CD14-positive monocyte (primary cell): ENCODE measurements at regions not wholly inside any gene's neighbourhood (a gene's known extent, or its start where the extent isn't known, plus 50 kb on each side); places are given as distances from the start of the nearest gene placed in this dataset.
A peak's percentile ranks its signal among the peaks of the same experiment; 100 is the strongest.

Experiments used
- DNase-seq, 3 donors: peaks; one replicate each; pipeline ENCODE4 v3.0.0-alpha.2; 2011 to 2022
- H2AFZ ChIP-seq: 2 replicates; pipeline ENCODE4 v1.6.0; 2012; ENCODE audit warnings: mild to moderate bottlenecking, low read depth, low read length, inconsistent platforms; ENCODE audit not compliant: insufficient read depth, poor library complexity, severe bottlenecking
- H3K27ac ChIP-seq, 2 donors: 1 replicate in 1 of 2; 2 replicates in 1 of 2; pipeline ENCODE4 v1.5.1; 2012 to 2013; ENCODE audit warnings: low read length in 2 of 2, control low read depth in 1 of 2, inconsistent platforms in 1 of 2, low read depth in 1 of 2, mild to moderate bottlenecking in 1 of 2
- H3K27me3 ChIP-seq, 2 donors: one replicate each; pipeline versions ENCODE4 v1.6.0 to v1.6.1; 2011 to 2013; ENCODE audit warnings: low read length in 2 of 2; ENCODE audit not compliant: control insufficient read depth in 2 of 2, insufficient read depth in 2 of 2
- H3K36me3 ChIP-seq, 2 donors: replicated peaks in 1 of 2; 1 replicate in 1 of 2; 2 replicates in 1 of 2; pipeline versions ENCODE4 v1.5.1 to v1.6.1; 2012 to 2013; ENCODE audit warnings: low read length in 2 of 2, control low read depth in 1 of 2, inconsistent platforms in 1 of 2, mild to moderate bottlenecking in 1 of 2; ENCODE audit not compliant: insufficient read depth in 2 of 2, control insufficient read depth in 1 of 2
- H3K4me1 ChIP-seq, 2 donors: 1 replicate in 1 of 2; 2 replicates in 1 of 2; pipeline versions ENCODE4 v1.5.1 to v1.6.1; 2012 to 2013; ENCODE audit warnings: low read length in 2 of 2, control low read depth in 1 of 2, inconsistent platforms in 1 of 2, mild to moderate bottlenecking in 1 of 2, moderate library complexity in 1 of 2; ENCODE audit not compliant: insufficient read depth in 2 of 2, control insufficient read depth in 1 of 2
- H3K4me2 ChIP-seq: replicated peaks from 2 replicates; pipeline ENCODE3; 2012; ENCODE audit warnings: low read length, moderate library complexity, mild to moderate bottlenecking; ENCODE audit not compliant: poor library complexity, severe bottlenecking; ENCODE audit errors: extremely low read depth
- H3K4me3 ChIP-seq, 3 experiments: fragments of 200-600 bp in 1 of 3; sonication (generic) in 1 of 3; replicated peaks in 1 of 3; 1 replicate in 2 of 3; 2 replicates in 1 of 3; pipeline ENCODE4 v1.5.1; 2011 to 2013; ENCODE audit warnings: low read length in 3 of 3, mild to moderate bottlenecking in 3 of 3, control low read depth in 2 of 3, low read depth in 2 of 3, inconsistent platforms in 1 of 3, moderate library complexity in 1 of 3
- H3K79me2 ChIP-seq: 2 replicates; pipeline ENCODE4 v1.6.0; 2012; ENCODE audit warnings: mild to moderate bottlenecking, control low read depth, inconsistent platforms, low read length, moderate library complexity; ENCODE audit not compliant: insufficient read depth
- H3K9ac ChIP-seq: 2 replicates; pipeline ENCODE4 v1.6.0; 2017; ENCODE audit warnings: low read length, mild to moderate bottlenecking; ENCODE audit not compliant: insufficient read depth, poor library complexity, severe bottlenecking
- H3K9me3 ChIP-seq, 2 donors: replicated peaks in 1 of 2; 1 replicate in 1 of 2; 2 replicates in 1 of 2; pipeline versions ENCODE4 v1.5.1 to v1.6.1; 2012 to 2013; ENCODE audit warnings: low read length in 2 of 2, control low read depth in 1 of 2; ENCODE audit not compliant: control insufficient read depth in 1 of 2, insufficient read depth in 1 of 2
- H4K20me1 ChIP-seq: 2 replicates; pipeline ENCODE4 v1.6.0; 2012; ENCODE audit warnings: mild to moderate bottlenecking, low read length, control low read depth, moderate library complexity; ENCODE audit not compliant: insufficient read depth
- H3K27ac Mint-ChIP-seq, 7 donors: one replicate each; pipeline ENCODE4 v1.8.0; 2020; ENCODE audit warnings: mild to moderate bottlenecking in 7 of 7, mixed read lengths in 7 of 7, moderate library complexity in 6 of 7, inconsistent platforms in 2 of 7
- H3K27me3 Mint-ChIP-seq, 3 donors: one replicate each; pipeline ENCODE4 v1.8.0; 2021 to 2022; ENCODE audit warnings: low read depth in 3 of 3, mild to moderate bottlenecking in 3 of 3, mixed read lengths in 3 of 3, moderate library complexity in 3 of 3, inconsistent platforms in 1 of 3
- H3K36me3 Mint-ChIP-seq, 2 donors: one replicate each; pipeline ENCODE4 v1.8.0; 2020; ENCODE audit warnings: mixed read lengths in 2 of 2, inconsistent platforms in 1 of 2, mild to moderate bottlenecking in 1 of 2
- H3K4me1 Mint-ChIP-seq: one replicate; pipeline ENCODE4 v1.8.0; 2020; ENCODE audit warnings: mild to moderate bottlenecking, mixed read lengths
- H3K4me3 Mint-ChIP-seq, 2 donors: one replicate each; pipeline ENCODE4 v1.8.0; 2020; ENCODE audit warnings: mild to moderate bottlenecking in 2 of 2, mixed read lengths in 2 of 2, moderate library complexity in 1 of 2
- H3K9me3 Mint-ChIP-seq, 7 donors: one replicate each; pipeline ENCODE4 v1.8.0; 2020 to 2022; ENCODE audit warnings: mixed read lengths in 7 of 7, mild to moderate bottlenecking in 6 of 7, moderate library complexity in 6 of 7, inconsistent platforms in 2 of 7
- WGBS: methylation state at CpG from one replicate; pipeline ENCODE4 v1.1.5; 2013; ENCODE audit warnings: missing lambda C conversion rate; ENCODE audit not compliant: insufficient coverage; 5-methylcytosine and 5-hydroxymethylcytosine counted together
- intact Hi-C, 2 donors: fragments of 100-400 bp; cut with micrococcal nuclease; formaldehyde crosslinking; loops; one replicate each; pipeline versions ENCODE4 v1.15.0 to v1.15.1; 2023
- TF ChIP-seq, protein P1 (sequence below): fragments of 200-600 bp; IDR thresholded peaks from one replicate; pipeline ENCODE4 v1.8.0; 2022; ENCODE audit warnings: antibody characterized with exemption, mild to moderate bottlenecking

DNA sequence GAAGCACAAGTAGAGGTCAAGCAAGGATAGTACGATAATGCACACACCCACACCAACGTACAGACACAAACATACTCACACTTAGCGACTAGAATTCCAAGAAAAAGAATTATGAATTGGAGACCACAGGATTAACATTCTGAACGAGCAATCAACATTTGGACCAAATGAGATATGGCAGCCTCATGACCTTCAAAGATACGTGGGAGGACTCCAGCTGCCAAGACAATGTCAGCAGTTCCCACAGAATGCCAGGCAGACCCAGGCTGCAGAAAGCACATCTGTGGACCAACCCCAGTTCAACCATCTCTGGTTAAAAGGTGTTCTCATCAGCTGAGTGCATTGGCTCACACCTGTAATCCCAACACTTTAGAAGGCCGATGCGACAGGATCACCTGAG lies 187.6 kb upstream of the GRAMD2B start:
- H3K9ac ChIP-seq: no peak overlapping the region
- H3K4me3 ChIP-seq: no peak overlapping the region
- WGBS: 100% methylated on average over 5 of the region's 7 CpGs
- H4K20me1 ChIP-seq: no peaks in the 10 kb centered on the region
- no peaks in the 10 kb centered on the region for H3K79me2 ChIP-seq
- no peak overlapping the region for H2AFZ ChIP-seq
- Mint-ChIP-seq H3K27ac (peak overlapping the region in 1 of 7 donors; percentile 6), H3K4me1 (no peaks in the 10 kb centered on the region), H3K4me3 (no peak overlapping the region), H3K27me3 (peaks cover 0 to 1% (median 0%) of the 10 kb centered on the region in 3 donors), H3K9me3 (peaks cover 0 to 7% (median 3%) of the 10 kb centered on the region in 7 donors), H3K36me3 (no peaks in the 10 kb centered on the region)
- no peak overlapping the region for H3K4me2 ChIP-seq
- intact Hi-C loops: no loop called here
- TF ChIP-seq, protein P1, sequence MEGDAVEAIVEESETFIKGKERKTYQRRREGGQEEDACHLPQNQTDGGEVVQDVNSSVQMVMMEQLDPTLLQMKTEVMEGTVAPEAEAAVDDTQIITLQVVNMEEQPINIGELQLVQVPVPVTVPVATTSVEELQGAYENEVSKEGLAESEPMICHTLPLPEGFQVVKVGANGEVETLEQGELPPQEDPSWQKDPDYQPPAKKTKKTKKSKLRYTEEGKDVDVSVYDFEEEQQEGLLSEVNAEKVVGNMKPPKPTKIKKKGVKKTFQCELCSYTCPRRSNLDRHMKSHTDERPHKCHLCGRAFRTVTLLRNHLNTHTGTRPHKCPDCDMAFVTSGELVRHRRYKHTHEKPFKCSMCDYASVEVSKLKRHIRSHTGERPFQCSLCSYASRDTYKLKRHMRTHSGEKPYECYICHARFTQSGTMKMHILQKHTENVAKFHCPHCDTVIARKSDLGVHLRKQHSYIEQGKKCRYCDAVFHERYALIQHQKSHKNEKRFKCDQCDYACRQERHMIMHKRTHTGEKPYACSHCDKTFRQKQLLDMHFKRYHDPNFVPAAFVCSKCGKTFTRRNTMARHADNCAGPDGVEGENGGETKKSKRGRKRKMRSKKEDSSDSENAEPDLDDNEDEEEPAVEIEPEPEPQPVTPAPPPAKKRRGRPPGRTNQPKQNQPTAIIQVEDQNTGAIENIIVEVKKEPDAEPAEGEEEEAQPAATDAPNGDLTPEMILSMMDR: no peak
- no peak for DNase-seq
- no peaks in the 10 kb centered on the region for H3K27me3 ChIP-seq
- H3K4me1 ChIP-seq: no peaks in the 10 kb centered on the region
- H3K9me3 ChIP-seq: no peaks in the 10 kb centered on the region
- no peaks in the 10 kb centered on the region for H3K36me3 ChIP-seq
- no peak overlapping the region for H3K27ac ChIP-seq

DNA sequence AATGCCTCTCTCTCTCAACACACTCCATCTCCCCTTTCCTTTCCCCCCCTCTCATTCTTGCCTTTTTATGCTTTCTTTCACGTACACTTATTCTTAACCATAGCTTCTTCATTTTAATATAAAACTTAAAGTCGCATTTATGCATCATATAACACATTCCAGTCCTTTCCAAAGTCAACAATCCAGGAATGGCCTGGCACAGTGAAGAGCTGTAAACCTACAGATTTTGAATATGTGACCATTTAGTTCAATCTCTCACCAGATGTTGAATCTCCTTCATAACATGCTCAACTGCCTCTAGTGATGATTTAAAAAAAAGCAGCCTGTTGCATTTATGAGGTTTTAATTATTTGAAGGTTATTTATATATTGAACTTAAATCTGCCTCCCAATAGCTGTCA lies 186.2 kb upstream of the GRAMD2B start:
- Histone ChIP-seq H3K9me3 (no peaks in the 10 kb centered on the region), H3K4me1 (no peaks in the 10 kb centered on the region), H3K4me3 (no peak overlapping the region), H2AFZ (no peak overlapping the region), H4K20me1 (no peaks in the 10 kb centered on the region), H3K27ac (no peak overlapping the region), H3K79me2 (no peaks in the 10 kb centered on the region), H3K9ac (no peak overlapping the region), H3K36me3 (no peaks in the 10 kb centered on the region), H3K27me3 (no peaks in the 10 kb centered on the region), H3K4me2 (no peak overlapping the region)
- no peak overlapping the region for H3K4me3 Mint-ChIP-seq
- no peak for DNase-seq
- 100% methylated on average over 1 of the region's 2 CpGs for WGBS
- peaks cover 0 to 3% (median 1%) of the 10 kb centered on the region in 3 donors for H3K27me3 Mint-ChIP-seq
- TF ChIP-seq, protein P1: no peak
- peaks cover 0 to 3% (median 0%) of the 10 kb centered on the region in 7 donors for H3K9me3 Mint-ChIP-seq
- H3K4me1 Mint-ChIP-seq: no peaks in the 10 kb centered on the region
- H3K27ac Mint-ChIP-seq: no peak overlapping the region
- intact Hi-C loops: no loop called here
- no peaks in the 10 kb centered on the region for H3K36me3 Mint-ChIP-seq
